ENCODE measurements at regions not wholly inside any gene's neighbourhood (a gene's known extent, or its start where the extent isn't known, plus 50 kb on each side); places are given as distances from the start of the nearest gene placed in this dataset.
A peak's percentile ranks its signal among the peaks of the same experiment; 100 is the strongest.
"Not testable (repeated sequence)": the region's sequence is repeated elsewhere in the genome, so short reads cannot be mapped to it uniquely, and the experiment has no call there.

DNA sequence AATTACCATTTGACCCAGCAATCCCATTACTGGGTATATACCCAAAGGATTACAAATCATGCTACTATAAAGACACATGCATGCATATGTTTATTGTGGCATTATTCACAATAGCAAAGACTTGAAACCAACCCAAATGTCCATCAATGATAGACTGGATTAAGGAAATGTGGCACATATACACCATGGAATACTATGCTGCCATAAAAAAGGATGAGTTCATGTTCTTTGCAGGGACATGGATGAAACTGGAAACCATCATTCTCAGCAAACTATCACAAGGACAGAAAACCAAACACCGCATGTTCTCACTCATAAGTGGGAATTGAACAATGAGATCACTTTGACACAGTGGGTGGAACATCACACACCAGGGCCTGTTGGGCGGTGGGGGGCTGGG, 83.9 kb upstream of the MAP3K1 start:
- DNase-seq: not testable (repeated sequence)

DNA sequence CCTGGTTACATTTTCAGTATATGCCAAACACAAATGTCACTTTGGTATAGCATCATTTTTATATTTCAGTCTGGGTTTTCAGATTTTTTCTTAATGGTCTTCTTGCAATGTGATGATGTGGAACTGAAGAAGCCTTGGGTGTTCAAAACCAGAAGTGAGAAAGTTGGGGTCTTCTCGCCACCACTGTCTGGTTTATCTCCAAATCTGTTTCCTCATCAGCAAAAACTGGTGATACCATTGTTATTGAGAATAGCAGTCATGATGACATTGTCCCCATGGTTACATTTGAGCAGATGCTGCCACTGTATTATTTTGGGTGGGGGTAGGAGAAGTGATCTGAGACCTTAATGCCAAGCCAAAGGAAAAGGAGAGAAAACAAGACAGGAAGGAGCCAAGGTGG, 85.9 kb upstream of the MAP3K1 start:
- peak; percentile 25 to 57 for DNase-seq

DNA sequence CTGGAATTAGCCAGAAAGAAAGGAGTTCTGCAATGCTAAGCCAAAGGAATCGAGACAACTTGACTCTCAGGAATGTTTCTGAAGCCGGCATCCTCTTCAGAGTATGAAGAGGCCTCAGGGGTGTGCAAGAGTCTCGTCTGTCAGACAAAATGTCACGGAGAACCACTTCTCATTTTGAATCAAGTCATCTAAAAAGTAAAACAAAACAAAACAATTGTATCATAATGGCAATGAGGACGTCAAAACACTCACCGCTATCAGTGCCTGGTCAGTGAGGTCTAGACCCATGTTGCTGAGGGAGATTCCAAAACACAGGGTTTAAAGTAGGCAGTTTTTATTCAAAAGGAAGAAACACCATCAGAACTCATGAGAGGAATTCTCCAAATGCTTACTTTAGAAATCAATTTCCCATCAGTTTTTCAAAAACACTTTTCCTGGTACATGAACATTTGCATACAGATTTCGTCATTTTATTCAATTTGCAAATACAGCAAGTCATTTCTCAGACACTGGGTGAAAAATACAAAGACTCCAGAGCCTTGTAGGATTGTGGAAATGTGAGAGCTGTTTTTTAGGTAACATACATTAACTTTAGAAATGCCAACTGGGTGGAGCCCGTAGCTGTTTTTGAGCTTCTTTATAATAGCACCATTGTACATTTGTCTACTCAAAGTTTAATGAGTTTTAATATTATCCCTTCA, 89.5 kb upstream of the MAP3K1 start:
- DNase-seq: no peak

DNA sequence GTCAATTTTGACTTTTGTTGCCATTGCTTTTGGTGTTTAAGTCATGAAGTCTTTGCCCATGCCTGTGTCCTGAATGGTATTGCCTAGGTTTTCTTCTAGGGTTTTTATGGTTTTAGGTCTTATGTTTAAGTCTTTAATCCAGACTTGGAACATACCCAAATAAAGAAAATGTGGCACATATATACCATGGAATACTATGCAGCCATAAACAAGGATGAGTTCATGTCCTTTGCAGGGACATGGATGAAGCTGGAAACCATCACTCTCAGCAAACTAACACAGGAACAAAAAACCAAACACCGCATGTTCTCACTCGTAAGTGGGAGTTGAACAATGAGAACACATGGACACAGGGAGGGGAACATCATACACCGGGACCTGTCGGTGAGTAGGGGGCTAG, 90.5 kb upstream of the MAP3K1 start:
- not testable (repeated sequence) for DNase-seq

DNA sequence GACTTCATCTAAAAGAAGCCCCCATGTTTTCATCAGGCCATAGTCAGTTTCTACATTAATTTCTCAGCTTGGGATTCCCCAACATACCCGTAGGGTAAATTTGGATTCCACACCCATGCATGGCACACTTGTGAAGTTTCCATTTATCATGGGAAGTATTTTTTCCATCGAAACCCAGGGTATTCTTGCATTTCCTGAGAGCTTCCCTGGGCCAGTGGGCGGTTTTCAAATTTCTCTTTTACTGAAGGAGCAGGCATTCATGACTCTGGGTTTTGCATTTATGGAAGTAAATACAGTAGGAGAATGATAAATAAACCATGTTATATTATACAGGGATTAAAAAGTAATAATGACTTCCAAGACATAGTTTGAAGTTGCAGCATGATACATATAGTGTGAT, 93.0 kb upstream of the MAP3K1 start:
- DNase-seq: no peak

DNA sequence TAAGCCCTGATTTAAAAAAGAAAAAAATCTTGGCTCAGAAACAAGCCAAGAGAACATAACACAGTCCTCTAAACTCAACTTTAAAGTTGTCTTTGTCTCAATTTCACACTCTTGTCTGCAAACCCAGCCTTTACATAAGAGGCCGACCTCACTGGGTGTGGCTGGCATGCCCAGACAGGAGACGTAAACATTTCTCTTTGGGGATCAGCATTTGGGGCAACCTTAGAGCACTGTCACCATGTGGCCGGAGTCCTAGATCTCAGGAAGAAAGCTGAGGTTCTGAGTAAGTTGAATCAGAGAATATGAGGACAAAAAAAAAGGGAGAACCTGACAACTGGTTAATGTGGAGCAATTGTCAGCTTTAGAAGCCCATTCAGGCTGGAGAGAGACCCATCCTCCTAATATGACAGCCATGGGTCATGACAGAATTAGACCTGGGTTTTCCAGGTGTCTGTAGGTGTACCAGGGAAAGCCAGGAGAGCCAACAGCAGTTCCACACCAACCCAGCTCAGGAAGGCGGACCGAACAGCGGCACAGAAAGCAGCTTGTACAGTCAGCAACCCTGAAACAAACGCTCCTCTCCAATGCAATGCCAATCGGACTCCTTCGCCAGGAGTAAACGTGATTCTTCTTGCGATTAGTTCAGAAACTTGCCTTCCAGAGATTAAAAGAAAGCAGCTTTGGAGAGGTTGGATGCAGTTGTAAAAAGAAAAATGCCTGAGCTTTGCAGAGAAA, 97.9 kb upstream of the MAP3K1 start:
- DNase-seq: no peak

DNA sequence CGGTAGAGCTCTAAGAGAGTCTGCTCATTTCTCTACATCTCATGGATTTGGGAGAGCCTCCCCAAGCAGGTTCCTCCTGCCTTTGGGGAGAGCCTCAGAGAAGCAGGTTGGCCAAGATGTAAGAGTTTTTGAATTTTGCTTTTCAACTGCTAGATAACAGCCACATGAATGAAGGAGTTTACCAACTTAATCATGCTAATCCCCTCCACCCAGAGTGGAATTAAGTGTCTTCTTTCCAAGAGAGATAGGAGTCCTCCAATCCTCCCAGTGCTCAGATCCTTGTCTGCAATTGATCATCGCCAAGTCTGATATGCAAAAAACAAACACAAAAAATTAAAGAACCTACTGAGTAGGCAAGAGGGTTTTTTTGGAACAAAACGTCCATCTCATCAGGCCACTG, 99.4 kb upstream of the MAP3K1 start:
- no peak for DNase-seq

DNA sequence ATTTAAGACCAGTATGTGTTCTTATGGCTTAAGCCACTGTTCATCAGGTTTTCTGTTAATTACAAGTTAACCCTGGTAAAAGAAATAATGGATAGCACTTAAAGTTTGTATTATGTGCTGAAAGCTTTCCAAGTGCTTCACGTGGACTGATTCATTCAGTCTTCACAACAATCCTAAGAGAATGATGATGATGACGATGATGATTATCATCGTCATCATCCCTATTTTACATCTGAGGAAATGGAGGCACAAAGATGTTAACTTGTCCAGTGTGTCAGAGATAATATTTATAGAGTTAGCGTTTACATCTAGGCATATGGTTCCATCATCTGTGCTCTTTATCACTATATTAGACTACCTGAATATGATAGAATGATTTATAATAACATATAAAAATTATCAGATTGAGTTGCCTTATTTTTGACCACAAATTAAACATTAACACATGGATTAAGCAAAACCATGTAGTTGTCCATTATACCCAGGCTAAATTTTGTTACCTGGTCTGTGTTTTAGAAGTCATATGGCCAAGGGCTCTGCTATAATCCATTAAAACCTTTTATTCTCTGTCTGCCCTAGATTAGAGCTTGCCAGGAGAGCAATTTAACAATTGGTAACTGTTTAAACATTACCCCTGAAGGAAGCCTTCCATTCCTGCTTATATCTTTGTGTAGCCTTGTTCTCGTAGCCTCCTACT, 102.3 kb upstream of the MAP3K1 start:
- DNase-seq: no peak

DNA sequence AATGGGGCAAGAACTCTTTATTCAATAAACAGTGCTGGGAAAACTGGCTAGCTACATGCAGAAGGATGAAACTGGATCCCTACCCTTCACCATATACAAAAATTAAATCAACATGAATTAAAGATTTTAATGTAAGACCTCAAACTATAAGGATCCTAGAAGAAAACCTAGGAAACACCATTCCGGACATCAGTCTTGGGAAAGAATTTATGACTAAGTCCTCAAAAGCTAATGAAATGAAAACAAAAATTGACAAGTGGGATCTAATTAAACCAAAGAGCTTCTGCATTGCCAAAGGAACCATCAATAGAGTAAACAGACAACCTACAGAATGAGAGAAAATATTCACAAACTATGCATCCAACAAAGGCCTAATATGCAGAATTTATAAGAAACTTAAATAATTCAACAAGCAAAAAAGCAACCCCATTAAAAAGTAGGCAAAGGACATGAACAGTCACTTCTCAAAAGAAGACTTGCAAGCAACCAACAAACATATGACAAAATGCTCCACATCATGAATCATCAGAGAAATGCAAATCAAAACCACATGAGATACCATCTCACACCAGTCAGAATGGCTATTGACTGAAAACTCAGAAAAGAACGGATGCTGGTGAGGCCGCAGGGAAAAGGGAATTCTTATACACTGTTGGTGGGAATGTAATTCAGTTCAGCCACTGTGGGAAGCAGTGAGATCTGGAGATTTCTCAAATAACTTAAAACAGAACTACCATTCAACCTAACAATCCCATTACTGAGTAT, 104.3 kb upstream of the MAP3K1 start:
- peak in 1 of 2 donors; percentile 37 for DNase-seq

DNA sequence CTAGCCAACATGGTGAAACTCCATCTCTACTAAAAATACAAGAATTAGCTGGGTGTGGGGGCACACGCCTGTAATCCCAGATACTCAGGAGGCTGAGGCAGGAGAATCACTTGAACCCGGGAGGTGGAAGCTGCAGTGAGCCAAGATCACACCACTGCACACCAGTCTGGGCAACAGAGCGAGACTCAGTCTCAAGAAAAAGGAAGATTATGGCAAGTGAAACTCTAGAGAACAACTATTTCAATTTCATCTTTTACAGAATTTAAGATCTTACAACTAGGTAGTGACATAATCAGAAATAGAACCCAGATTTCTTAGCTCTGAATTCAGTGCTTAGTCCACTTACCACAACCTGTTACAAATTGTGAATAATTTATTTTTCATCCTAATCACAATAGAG, 108.8 kb upstream of the MAP3K1 start:
- DNase-seq: no peak

DNA sequence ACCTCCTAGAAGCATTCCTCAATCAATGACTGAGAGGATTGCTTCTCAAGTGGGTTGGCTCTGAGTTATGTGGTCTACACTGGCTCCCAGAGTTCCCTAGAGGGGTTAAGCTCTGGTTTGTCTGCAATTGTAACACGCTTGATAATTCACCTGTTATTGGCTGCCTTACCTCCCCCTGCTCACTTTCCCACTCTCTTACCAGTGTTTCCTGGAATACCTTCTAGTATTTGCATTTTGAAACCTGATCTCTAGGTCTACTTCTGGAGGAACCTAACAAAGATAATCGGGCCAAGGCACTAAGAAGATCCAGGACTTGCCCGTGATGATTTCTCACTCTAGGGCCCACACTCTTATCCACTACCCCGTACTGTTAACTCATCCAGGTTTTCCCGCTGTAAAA, 110.1 kb upstream of the MAP3K1 start:
- no peak for DNase-seq

DNA sequence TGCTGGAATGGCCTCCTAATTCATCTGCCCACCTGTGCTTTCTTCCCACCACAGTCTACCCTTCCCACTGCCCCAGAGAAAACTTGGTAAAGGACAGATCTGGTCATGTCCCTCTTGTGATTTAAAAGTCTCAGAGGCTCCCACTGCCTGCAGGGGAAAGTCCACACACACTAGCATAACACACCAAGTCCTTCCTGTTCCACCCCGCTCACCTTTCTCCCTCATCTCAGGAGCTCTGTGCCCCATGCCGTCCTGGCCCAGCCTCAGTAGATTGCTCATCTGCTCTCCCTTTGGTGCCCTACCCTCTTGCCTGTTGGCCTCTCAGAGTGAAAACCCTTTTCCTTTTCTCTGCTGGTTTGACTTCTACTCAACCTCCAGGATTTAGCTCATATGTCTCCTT, 111.4 kb upstream of the MAP3K1 start:
- no peak for DNase-seq

DNA sequence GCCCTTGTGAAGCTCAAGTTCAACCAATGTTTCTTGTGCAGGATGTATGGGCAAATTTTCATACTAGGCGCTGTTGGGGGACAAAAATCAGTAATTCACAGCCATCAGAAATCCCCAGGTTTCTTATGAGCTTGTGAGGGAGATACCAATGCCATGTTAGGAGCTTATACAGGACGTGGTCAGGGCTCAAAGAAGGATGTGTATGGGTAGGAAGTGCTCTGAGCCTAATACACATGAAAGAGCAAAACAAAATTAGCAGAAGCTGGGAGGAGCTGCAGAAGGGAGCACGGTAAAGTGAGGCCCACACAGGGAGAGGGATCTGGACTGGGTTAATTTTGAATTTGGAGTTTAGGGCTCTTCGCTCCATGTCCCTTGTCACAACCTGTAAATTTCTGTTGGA, 114.6 kb upstream of the MAP3K1 start:
- DNase-seq: peak in 1 of 2 donors; percentile 44

DNA sequence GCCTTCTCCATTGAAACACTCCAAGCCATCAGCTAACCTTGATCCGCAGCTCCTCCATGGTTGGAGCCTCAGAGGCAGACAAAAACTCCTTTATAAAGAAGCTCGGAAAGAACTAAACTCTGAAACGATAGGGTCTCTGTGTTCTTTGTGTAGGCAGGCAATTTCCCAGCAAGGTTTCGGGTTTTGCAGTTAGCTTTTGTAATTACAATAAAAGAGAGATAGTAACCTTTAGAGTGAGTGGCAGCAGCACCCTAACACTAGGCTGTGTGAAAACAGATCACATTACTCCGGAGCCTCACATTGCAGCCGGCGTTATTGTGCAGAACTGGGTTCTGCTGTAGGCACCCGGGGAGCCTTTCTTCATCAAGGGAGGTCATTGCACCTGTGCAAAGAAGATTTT, 115.8 kb upstream of the MAP3K1 start:
- DNase-seq: no peak

DNA sequence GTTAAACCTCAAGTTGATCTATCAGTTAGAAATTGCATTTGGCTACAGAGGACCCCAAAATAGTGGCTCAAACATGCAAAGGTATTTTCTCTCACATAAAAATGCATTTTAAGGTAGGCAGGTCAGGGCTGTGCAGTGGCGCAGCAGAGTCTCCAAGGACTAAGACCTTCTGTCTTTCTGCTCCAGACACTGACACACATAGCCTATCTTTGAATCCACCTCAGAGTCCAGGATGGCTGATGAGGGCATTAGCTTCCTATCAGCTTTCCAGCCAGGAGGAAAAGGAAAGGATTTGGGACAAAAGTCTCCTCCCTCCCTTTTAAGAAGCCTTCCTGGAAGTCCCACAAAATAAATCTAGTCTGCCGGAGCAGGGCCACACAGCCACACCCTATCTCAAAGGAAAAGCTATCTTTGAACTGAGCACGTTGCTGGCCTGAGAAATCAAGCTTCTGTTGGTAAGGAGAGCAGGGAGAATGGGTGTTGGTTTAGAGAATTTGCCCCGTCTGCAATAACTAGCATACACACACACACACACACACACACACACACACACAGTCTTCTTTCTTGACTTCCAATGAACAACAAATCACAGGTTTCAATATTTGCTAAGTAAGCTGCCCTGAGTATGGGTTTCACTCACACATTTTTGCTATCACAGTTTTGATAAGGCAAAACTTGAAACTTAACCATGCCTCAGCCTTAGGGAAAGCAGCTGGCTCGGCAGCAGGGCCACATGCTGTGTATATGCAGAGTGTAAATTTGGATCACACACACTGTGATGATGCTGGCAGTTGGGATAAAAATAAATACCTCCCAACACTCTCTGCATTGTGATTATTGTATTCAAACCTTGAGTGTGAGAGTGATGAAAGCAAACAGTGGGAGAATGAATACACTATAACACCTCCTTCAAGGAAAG, 116.6 kb upstream of the MAP3K1 start:
- peak in 1 of 2 donors; percentile 56 for DNase-seq

DNA sequence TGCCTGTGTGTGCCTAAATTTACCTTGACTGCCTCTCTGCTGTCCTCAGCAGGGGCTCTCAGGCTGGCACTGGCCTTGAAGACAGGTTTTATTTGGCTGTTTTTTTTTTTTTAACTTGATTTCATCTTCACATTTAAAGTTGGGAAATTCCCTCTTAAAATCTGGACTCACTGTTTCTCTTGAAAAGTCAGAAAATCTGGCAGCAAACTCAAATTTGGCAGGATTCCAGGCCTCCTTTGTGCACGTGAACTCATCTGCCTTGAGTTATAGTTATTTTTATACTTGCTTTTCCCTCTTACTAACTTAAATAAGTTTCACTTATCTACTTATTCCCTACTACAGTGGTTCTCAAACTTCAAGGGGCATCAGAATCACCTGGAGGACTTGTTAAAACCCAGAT, 118.4 kb upstream of the MAP3K1 start:
- DNase-seq: peak in 1 of 2 donors; percentile 68

DNA sequence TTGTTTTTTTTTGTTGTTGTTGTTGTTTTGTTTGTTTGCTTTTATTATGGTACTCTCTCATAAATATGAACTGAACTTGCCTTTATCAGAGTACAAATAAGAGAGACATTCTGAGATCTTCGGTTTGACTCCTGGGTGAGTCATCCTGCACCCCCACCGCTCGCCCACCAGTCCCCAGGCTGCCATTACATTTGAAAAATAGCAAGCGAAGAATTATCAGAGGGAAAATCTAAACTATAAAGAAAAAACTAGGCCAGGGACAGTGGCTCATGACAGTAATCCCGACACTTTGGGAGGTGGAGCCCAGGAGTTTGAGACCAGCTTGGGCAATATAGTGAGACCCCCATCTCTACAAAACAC, 122.1 kb upstream of the MAP3K1 start:
- no peak for DNase-seq

DNA sequence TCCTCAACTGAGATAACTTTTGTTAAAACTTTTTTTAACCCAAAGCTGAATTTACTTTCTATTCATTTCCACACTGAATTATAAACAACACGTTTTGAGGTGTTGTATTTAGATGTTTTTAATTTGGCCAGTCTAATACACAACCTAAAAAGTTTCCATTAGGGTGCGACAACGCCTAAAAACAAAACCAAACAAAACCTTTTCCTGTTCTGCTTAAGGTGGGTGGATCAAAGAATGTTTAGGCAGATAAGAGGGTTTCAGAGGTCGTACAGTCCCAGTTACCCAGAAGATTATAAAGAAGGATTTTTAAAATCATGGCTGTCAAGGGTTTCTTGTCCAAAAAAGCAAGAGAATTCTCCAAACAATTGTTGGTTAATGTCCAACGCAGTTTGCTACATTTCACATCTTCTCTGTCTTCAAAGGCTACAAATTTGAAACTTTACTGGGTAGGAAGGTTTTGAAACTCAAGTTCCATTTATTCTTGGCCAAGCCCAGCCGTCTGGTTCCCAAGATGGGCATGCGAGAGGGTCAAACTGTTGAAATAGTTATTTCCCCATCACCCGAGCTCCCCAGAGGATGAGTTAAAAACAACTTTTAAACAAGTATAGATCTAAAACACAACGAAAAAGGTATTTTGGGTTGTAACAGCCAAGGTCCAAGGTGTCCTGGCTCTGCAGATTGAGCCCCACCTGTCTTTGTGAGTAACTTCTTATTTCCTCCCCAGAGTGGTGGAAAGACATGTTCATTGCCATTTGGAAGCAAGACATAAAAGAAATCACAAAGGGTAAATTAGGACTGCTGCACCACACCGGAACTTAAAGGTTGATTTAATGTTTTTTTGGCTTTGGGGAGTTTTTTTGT, 122.8 kb upstream of the MAP3K1 start:
- peak in 1 of 2 donors; percentile 75 for DNase-seq

DNA sequence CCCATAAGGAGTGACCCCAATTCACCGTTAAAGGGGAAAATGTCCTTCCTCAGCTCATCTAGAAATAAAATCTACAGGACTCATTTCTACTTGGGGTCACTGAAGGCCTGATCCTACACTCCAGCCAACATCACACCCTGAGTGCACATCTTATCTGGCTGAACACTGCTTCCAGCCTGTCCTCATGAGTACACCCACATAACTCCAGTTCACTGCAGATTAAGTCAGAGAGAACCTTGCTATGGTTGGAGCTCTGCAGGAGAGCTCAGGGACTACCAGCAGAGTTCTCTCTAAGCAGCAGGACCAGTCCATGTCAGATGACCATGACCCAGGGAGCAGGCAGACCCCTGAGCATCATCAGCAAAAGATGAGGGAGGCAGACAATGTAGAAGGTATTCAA, 126.9 kb upstream of the MAP3K1 start:
- no peak for DNase-seq

DNA sequence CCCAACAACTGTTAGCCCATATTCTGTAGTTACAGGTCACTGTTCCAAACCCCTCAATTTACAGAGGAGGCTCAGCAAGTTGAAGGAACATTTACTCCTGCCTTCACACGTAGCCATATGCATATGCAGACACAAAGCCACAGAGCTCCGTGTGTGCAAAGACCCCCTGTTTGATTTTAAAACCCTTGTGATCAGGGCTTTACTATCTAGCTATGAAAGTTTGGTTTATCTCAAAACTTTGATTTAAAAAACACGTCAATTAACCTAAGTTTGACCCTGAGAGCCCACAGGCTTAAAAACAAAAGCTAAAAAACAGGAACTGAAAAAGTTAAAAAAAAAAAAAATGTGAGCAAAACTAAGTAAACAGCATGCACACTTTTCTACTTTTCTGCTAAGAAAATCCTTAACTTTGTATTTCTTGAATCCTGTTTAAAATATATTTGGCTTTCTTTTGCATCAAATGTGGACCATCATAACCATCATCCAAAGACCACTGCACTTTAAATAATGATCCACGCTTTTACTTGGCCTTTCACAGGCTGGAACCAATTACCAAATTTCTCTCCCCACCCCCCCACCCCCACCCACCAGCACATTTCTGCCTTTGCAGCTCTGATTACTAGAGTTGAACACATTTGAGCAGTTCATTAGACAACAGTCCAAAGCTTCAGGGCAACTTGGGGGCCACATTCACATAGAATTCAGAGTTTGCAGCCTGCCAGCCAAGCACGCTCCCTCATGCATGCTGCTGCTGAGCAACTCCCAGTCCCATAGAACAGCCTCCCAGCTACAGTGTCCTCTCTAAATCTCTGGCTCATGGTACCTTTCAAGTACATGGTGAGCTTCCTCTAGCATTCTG, 128.8 kb upstream of the MAP3K1 start:
- DNase-seq: peak in 1 of 2 donors; percentile 42
